ENCODE measurements at regions not wholly inside any gene's neighbourhood (a gene's known extent, or its start where the extent isn't known, plus 50 kb on each side); places are given as distances from the start of the nearest gene placed in this dataset.
"Not testable (repeated sequence)": the region's sequence is repeated elsewhere in the genome, so short reads cannot be mapped to it uniquely, and the experiment has no call there.

GRCh38 chr10:22825841-22826240, 102.0 kb upstream of the ARMC3 start:
- Histone ChIP-seq H3K27ac (no peak overlapping the region), H3K27me3 (no peaks in the 10 kb centered on the region), H3K4me3 (no peak overlapping the region), H3K9ac (ENCODE audit: low read depth in 2 of 2, low read length in 2 of 2) (no peak overlapping the region), H3K36me3 (no peaks in the 10 kb centered on the region), H3K4me1 (no peaks in the 10 kb centered on the region), H3K9me3 (no peaks in the 10 kb centered on the region)
- intact Hi-C loops (cut with DNase I) = no loop called here
- no peak for DNase-seq
- TF ChIP-seq CTCF (IDR thresholded peaks at IDR 0.05) = no peak

GRCh38 chr10:22824984-22825383, 102.9 kb upstream of the ARMC3 start:
- Histone ChIP-seq H3K4me3 (no peak overlapping the region), H3K9ac (ENCODE audit: low read depth in 2 of 2, low read length in 2 of 2) (no peak overlapping the region), H3K27ac (no peak overlapping the region), H3K27me3 (no peaks in the 10 kb centered on the region), H3K36me3 (no peaks in the 10 kb centered on the region), H3K4me1 (no peaks in the 10 kb centered on the region), H3K9me3 (no peaks in the 10 kb centered on the region)
- no peak for TF ChIP-seq CTCF (IDR thresholded peaks at IDR 0.05)
- intact Hi-C loops (cut with DNase I) = no loop called here
- DNase-seq = no peak

- TF ChIP-seq CTCF (IDR thresholded peaks at IDR 0.05) = no peak
- Histone ChIP-seq H3K27me3 (no peaks in the 10 kb centered on the region), H3K4me1 (no peaks in the 10 kb centered on the region), H3K36me3 (no peaks in the 10 kb centered on the region), H3K9me3 (no peaks in the 10 kb centered on the region), H3K9ac (ENCODE audit: low read depth in 2 of 2, low read length in 2 of 2) (no peak overlapping the region), H3K27ac (no peak overlapping the region), H3K4me3 (no peak overlapping the region)
- intact Hi-C loops (cut with DNase I) = no loop called here
- DNase-seq = no peak
Observed at GRCh38 chr10:22824520-22824919, 103.3 kb upstream of the ARMC3 start.

GRCh38 chr10:22823109-22823508, 104.7 kb upstream of the ARMC3 start:
- no peaks in the 10 kb centered on the region for H3K4me1 ChIP-seq
- intact Hi-C loops (cut with DNase I) = no loop called here
- no peak overlapping the region for H3K4me3 ChIP-seq
- no peaks in the 10 kb centered on the region for H3K9me3 ChIP-seq
- no peak for TF ChIP-seq CTCF (IDR thresholded peaks at IDR 0.05)
- H3K36me3 ChIP-seq = no peaks in the 10 kb centered on the region
- no peak overlapping the region for H3K9ac ChIP-seq (ENCODE audit: low read depth in 2 of 2, low read length in 2 of 2)
- no peaks in the 10 kb centered on the region for H3K27me3 ChIP-seq
- DNase-seq = no peak
- no peak overlapping the region for H3K27ac ChIP-seq

- H3K27ac ChIP-seq; H3K4me1 ChIP-seq; H3K36me3 ChIP-seq; H3K9ac ChIP-seq (ENCODE audit: low read depth in 2 of 2, low read length in 2 of 2); intact Hi-C loops (cut with DNase I); DNase-seq; H3K27me3 ChIP-seq; H3K9me3 ChIP-seq; H3K4me3 ChIP-seq: not testable (repeated sequence)
Observed at GRCh38 chr10:22821921-22822320, 105.9 kb upstream of the ARMC3 start.

- intact Hi-C loops (cut with DNase I) = no loop called here
- Histone ChIP-seq H3K4me3 (no peak overlapping the region), H3K27me3 (no peaks in the 10 kb centered on the region), H3K4me1 (no peaks in the 10 kb centered on the region), H3K9me3 (no peaks in the 10 kb centered on the region), H3K36me3 (no peaks in the 10 kb centered on the region), H3K27ac (no peak overlapping the region), H3K9ac (ENCODE audit: low read depth in 2 of 2, low read length in 2 of 2) (no peak overlapping the region)
- DNase-seq = no peak
- TF ChIP-seq CTCF (IDR thresholded peaks at IDR 0.05) = no peak
Observed at GRCh38 chr10:22821501-22821900, 106.4 kb upstream of the ARMC3 start.

Data from colonic mucosa (tissue), 4 donors.